ENCODE measurements at regions not wholly inside any gene's neighbourhood (a gene's known extent, or its start where the extent isn't known, plus 50 kb on each side); places are given as distances from the start of the nearest gene placed in this dataset.

DNA sequence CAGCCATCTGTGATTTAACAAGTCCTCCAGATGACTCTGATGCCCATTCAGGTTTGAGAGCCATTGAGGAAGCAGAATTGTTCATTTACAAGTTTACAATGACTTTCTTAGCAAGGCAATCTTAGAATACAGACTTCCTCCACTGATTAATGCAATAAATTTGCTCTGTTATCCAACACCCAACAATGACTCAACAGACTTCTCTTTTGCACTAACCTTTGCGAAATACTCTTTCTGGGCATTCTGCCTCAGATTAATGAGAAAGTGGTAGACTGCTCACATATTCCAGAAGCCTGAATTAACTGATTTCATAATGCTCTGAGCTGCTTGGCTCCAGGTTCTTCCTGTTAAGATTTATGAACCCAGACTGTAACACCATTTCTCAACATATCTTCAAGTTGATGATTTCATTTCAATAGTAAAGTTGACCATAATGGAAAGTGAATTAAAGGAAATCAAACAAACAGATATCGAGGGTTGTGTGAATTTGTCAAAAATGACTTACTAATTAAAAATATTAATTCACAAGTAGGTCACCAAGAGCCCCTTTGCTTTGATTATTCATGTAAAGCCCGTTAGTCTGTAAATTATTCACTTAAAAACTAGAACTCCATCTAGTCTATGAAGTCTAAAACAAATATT is 70.5 kb upstream of the BLID start:
- ATAC-seq (ENCODE audit: insufficient read depth, low read depth) (no peak), DNase-seq (no peak)
- TF ChIP-seq, protein P1, sequence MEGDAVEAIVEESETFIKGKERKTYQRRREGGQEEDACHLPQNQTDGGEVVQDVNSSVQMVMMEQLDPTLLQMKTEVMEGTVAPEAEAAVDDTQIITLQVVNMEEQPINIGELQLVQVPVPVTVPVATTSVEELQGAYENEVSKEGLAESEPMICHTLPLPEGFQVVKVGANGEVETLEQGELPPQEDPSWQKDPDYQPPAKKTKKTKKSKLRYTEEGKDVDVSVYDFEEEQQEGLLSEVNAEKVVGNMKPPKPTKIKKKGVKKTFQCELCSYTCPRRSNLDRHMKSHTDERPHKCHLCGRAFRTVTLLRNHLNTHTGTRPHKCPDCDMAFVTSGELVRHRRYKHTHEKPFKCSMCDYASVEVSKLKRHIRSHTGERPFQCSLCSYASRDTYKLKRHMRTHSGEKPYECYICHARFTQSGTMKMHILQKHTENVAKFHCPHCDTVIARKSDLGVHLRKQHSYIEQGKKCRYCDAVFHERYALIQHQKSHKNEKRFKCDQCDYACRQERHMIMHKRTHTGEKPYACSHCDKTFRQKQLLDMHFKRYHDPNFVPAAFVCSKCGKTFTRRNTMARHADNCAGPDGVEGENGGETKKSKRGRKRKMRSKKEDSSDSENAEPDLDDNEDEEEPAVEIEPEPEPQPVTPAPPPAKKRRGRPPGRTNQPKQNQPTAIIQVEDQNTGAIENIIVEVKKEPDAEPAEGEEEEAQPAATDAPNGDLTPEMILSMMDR (IDR thresholded peaks at IDR 0.05; ENCODE audit: borderline replicate concordance, extremely low read depth, low read length, poor library complexity, severe bottlenecking) = no peak
- no peak for TF ChIP-seq EZH2 (IDR thresholded peaks at IDR 0.05; ENCODE audit: borderline replicate concordance, low read depth, low read length, severe bottlenecking)
- Histone ChIP-seq H3K36me3 (ENCODE audit: insufficient read depth, low read length) (no peaks in the 10 kb centered on the region), H3K27ac (ENCODE audit: low read length) (no peak overlapping the region), H4K20me1 (ENCODE audit: insufficient read depth, low read length) (no peaks in the 10 kb centered on the region), H2AFZ (ENCODE audit: low read depth, low read length) (no peak overlapping the region), H3K9me3 (ENCODE audit: insufficient read depth, low read length, severe bottlenecking) (no peaks in the 10 kb centered on the region), H3K4me1 (ENCODE audit: insufficient read depth, low read length) (no peaks in the 10 kb centered on the region), H3K4me2 (ENCODE audit: insufficient read depth, low read length) (no peak overlapping the region), H3K9ac (ENCODE audit: low read depth, low read length) (no peak overlapping the region), H3K27me3 (ENCODE audit: insufficient read depth, low read length, poor library complexity) (peaks cover 2% of the 10 kb centered on the region), H3K79me2 (ENCODE audit: insufficient read depth, low read length) (no peaks in the 10 kb centered on the region), H3K4me3 (ENCODE audit: low read depth in 1 of 2, low read length in 2 of 2) (no peak overlapping the region)

DNA sequence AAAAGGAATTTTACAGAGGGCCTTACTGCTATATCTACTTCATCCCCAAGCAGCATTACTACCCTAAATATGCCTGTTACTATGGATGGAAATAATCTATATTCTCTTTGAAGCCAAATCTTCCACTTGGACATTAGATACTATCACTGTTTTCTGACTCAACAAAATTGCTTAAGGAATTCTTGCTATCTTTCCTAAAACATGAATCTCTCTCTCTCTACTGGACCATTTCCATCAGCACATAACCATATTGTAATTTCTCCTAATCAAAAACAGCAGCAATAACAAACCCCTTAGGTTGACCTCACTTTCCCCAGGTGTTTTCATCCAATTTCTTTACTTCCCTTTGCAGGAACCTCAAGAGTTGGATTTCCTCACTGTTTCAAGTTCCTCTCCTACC is 67.9 kb upstream of the BLID start:
- no peak for DNase-seq
- no peak overlapping the region for H3K4me3 ChIP-seq (ENCODE audit: low read depth in 1 of 2, low read length in 2 of 2)
- H2AFZ ChIP-seq (ENCODE audit: low read depth, low read length) = no peak overlapping the region
- H3K79me2 ChIP-seq (ENCODE audit: insufficient read depth, low read length) = no peaks in the 10 kb centered on the region
- no peaks in the 10 kb centered on the region for H4K20me1 ChIP-seq (ENCODE audit: insufficient read depth, low read length)
- no peak overlapping the region for H3K9ac ChIP-seq (ENCODE audit: low read depth, low read length)
- H3K36me3 ChIP-seq (ENCODE audit: insufficient read depth, low read length) = no peaks in the 10 kb centered on the region
- no peak for ATAC-seq (ENCODE audit: insufficient read depth, low read depth)
- TF ChIP-seq EZH2 (IDR thresholded peaks at IDR 0.05; ENCODE audit: borderline replicate concordance, low read depth, low read length, severe bottlenecking) = no peak
- TF ChIP-seq, protein P1 (IDR thresholded peaks at IDR 0.05; ENCODE audit: borderline replicate concordance, extremely low read depth, low read length, poor library complexity, severe bottlenecking) = no peak
- no peak overlapping the region for H3K27ac ChIP-seq (ENCODE audit: low read length)
- H3K4me2 ChIP-seq (ENCODE audit: insufficient read depth, low read length) = no peak overlapping the region
- H3K27me3 ChIP-seq (ENCODE audit: insufficient read depth, low read length, poor library complexity) = no peaks in the 10 kb centered on the region
- no peaks in the 10 kb centered on the region for H3K9me3 ChIP-seq (ENCODE audit: insufficient read depth, low read length, severe bottlenecking)
- H3K4me1 ChIP-seq (ENCODE audit: insufficient read depth, low read length) = no peaks in the 10 kb centered on the region

DNA sequence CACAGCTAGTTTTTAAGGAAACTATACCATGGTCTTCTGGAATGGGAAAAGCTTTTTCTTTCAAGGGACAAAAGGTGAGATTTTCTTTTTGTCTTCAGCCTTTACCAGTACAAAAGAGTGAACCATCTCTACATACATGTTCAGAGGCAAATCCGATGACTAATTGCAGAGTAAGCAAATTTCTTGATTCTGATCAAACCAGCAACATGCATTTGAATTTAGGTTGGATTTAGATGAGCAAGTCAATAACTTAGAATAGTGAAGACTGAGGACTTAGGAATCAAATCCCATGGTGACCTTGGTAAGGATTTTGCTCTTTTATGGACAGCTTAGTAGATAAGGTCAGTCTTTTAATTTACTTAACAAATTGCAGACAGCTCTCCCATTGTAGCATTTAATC is 65.9 kb upstream of the BLID start:
- no peak for TF ChIP-seq EZH2 (IDR thresholded peaks at IDR 0.05; ENCODE audit: borderline replicate concordance, low read depth, low read length, severe bottlenecking)
- Histone ChIP-seq H3K27me3 (ENCODE audit: insufficient read depth, low read length, poor library complexity) (no peaks in the 10 kb centered on the region), H3K36me3 (ENCODE audit: insufficient read depth, low read length) (no peaks in the 10 kb centered on the region), H3K27ac (ENCODE audit: low read length) (no peak overlapping the region), H3K9me3 (ENCODE audit: insufficient read depth, low read length, severe bottlenecking) (no peaks in the 10 kb centered on the region), H3K79me2 (ENCODE audit: insufficient read depth, low read length) (no peaks in the 10 kb centered on the region), H4K20me1 (ENCODE audit: insufficient read depth, low read length) (no peaks in the 10 kb centered on the region), H3K4me1 (ENCODE audit: insufficient read depth, low read length) (no peaks in the 10 kb centered on the region), H3K9ac (ENCODE audit: low read depth, low read length) (no peak overlapping the region), H2AFZ (ENCODE audit: low read depth, low read length) (no peak overlapping the region), H3K4me3 (ENCODE audit: low read depth in 1 of 2, low read length in 2 of 2) (no peak overlapping the region), H3K4me2 (ENCODE audit: insufficient read depth, low read length) (no peak overlapping the region)
- ATAC-seq (ENCODE audit: insufficient read depth, low read depth) (no peak), DNase-seq (no peak)

DNA sequence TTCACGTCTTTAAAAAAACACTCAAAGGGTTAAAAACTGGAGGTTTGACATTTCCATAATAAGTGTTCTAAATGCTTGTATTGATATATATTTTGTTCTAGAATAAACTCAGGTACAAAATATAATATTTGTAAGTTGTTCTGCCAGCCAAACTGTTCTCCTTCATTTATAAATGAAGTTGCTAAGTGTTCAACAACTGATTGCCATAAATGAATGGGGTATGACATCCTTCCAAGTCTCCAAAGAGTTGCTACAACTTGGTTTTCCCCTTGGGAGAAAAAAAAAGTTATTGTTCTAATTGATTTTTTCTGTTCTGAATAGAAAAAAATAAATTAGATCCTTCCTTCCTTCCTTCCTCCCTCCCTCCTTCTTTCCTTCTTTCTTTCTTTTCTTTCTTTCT is 65.4 kb upstream of the BLID start:
- H3K9ac ChIP-seq (ENCODE audit: low read depth, low read length) = no peak overlapping the region
- H3K27ac ChIP-seq (ENCODE audit: low read length) = no peak overlapping the region

More for the DNA sequence above, 65.4 kb upstream of the BLID start:
- H3K27me3 ChIP-seq (ENCODE audit: insufficient read depth, low read length, poor library complexity) = no peaks in the 10 kb centered on the region
- no peak for DNase-seq
- ATAC-seq (ENCODE audit: insufficient read depth, low read depth) = no peak
- no peaks in the 10 kb centered on the region for H3K36me3 ChIP-seq (ENCODE audit: insufficient read depth, low read length)
- TF ChIP-seq, protein P1 (IDR thresholded peaks at IDR 0.05; ENCODE audit: borderline replicate concordance, extremely low read depth, low read length, poor library complexity, severe bottlenecking) = no peak
- no peak for TF ChIP-seq EZH2 (IDR thresholded peaks at IDR 0.05; ENCODE audit: borderline replicate concordance, low read depth, low read length, severe bottlenecking)
- H2AFZ ChIP-seq (ENCODE audit: low read depth, low read length) = no peak overlapping the region
- no peak overlapping the region for H3K4me3 ChIP-seq (ENCODE audit: low read depth in 1 of 2, low read length in 2 of 2)
- H4K20me1 ChIP-seq (ENCODE audit: insufficient read depth, low read length) = no peaks in the 10 kb centered on the region
- H3K4me2 ChIP-seq (ENCODE audit: insufficient read depth, low read length) = no peak overlapping the region
- H3K4me1 ChIP-seq (ENCODE audit: insufficient read depth, low read length) = no peaks in the 10 kb centered on the region
- no peaks in the 10 kb centered on the region for H3K9me3 ChIP-seq (ENCODE audit: insufficient read depth, low read length, severe bottlenecking)
- no peaks in the 10 kb centered on the region for H3K79me2 ChIP-seq (ENCODE audit: insufficient read depth, low read length)
